Loucy (cell line): ENCODE measurements at regions not wholly inside any gene's neighbourhood (a gene's known extent, or its start where the extent isn't known, plus 50 kb on each side); places are given as distances from the start of the nearest gene placed in this dataset.

ENCODE experiments used
- EZH2phosphoT487 ChIP-seq: fragments of 200-600 bp; IDR thresholded peaks from 2 replicates; pipeline ENCODE4 v1.6.1; 2018; ENCODE audit warnings: antibody characterized with exemption, mild to moderate bottlenecking, moderate library complexity, borderline replicate concordance
- TF ChIP-seq, protein P1 (sequence below): fragments of 200-600 bp; sonication (generic); conservative IDR thresholded peaks from 2 replicates; pipeline ENCODE4 v1.5.1; 2014; ENCODE audit warnings: mild to moderate bottlenecking, antibody characterized with exemption, low read length

DNA sequence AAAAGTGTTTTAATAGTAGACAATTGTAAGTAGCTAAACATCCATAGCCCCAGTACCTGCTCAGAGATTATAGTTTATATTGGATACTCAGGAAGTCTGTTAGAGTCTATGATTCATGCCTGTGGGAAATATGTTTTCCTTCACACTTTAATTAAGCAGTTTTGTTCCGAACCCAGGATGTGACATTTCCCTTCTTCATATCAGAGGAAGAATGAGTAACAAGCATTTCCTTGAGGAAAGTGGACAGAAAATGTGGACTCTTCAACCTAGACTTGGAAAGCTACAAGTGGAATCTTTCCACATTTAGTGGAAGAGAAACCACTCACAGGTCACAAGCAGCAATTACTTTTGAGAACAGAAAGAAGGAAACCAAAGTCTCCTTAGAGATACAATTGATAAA is 419.4 kb downstream of the C4orf33 start:
- TF ChIP-seq, protein P1, sequence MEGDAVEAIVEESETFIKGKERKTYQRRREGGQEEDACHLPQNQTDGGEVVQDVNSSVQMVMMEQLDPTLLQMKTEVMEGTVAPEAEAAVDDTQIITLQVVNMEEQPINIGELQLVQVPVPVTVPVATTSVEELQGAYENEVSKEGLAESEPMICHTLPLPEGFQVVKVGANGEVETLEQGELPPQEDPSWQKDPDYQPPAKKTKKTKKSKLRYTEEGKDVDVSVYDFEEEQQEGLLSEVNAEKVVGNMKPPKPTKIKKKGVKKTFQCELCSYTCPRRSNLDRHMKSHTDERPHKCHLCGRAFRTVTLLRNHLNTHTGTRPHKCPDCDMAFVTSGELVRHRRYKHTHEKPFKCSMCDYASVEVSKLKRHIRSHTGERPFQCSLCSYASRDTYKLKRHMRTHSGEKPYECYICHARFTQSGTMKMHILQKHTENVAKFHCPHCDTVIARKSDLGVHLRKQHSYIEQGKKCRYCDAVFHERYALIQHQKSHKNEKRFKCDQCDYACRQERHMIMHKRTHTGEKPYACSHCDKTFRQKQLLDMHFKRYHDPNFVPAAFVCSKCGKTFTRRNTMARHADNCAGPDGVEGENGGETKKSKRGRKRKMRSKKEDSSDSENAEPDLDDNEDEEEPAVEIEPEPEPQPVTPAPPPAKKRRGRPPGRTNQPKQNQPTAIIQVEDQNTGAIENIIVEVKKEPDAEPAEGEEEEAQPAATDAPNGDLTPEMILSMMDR: no peak
- TF ChIP-seq EZH2phosphoT487: no peak
